Liver (tissue), 8 donors: ENCODE measurements at regions not wholly inside any gene's neighbourhood (a gene's known extent, or its start where the extent isn't known, plus 50 kb on each side); places are given as distances from the start of the nearest gene placed in this dataset.

Experiments
- DNase-seq: peaks from one replicate; pipeline ENCODE4 v3.0.0-alpha.2; 2017; ENCODE audit warnings: low spot score
- H3K27ac ChIP-seq, 2 donors: one replicate each; pipeline ENCODE4 v1.7.0; 2013; ENCODE audit warnings: inconsistent platforms in 2 of 2, low read length in 2 of 2, control low read depth in 1 of 2, low read depth in 1 of 2, mild to moderate bottlenecking in 1 of 2
- H3K27me3 ChIP-seq, 4 donors: one replicate each; pipeline versions ENCODE4 v1.6.1 to v1.7.0; 2013; ENCODE audit warnings: low read length in 3 of 4, inconsistent platforms in 1 of 4, mild to moderate bottlenecking in 1 of 4, moderate library complexity in 1 of 4; ENCODE audit not compliant: control insufficient read depth in 4 of 4, insufficient read depth in 4 of 4
- H3K36me3 ChIP-seq, 4 donors: one replicate each; pipeline versions ENCODE4 v1.6.1 to v1.7.0; 2013; ENCODE audit warnings: low read length in 3 of 4, mild to moderate bottlenecking in 3 of 4, low read depth in 1 of 4, moderate library complexity in 1 of 4; ENCODE audit not compliant: control insufficient read depth in 4 of 4, insufficient read depth in 3 of 4
- H3K4me1 ChIP-seq, 4 donors: one replicate each; pipeline versions ENCODE4 v1.6.1 to v1.7.0; 2013; ENCODE audit warnings: low read length in 3 of 4, mild to moderate bottlenecking in 3 of 4, moderate library complexity in 1 of 4; ENCODE audit not compliant: control insufficient read depth in 4 of 4, insufficient read depth in 4 of 4
- H3K4me3 ChIP-seq, 3 donors: one replicate each; pipeline versions ENCODE4 v1.6.1 to v1.7.0; 2013; ENCODE audit warnings: low read length in 3 of 3, control low read depth in 1 of 3, low read depth in 1 of 3, mild to moderate bottlenecking in 1 of 3
- H3K9ac ChIP-seq, 2 donors: one replicate each; pipeline ENCODE4 v1.7.0; 2013; ENCODE audit warnings: low read length in 2 of 2, mild to moderate bottlenecking in 2 of 2, moderate library complexity in 2 of 2, control low read depth in 1 of 2, low read depth in 1 of 2
- H3K9me3 ChIP-seq, 4 donors: one replicate each; pipeline versions ENCODE4 v1.6.1 to v1.7.0; 2013; ENCODE audit warnings: low read length in 3 of 4; ENCODE audit not compliant: control insufficient read depth in 4 of 4
- EGR1 ChIP-seq, 2 donors: IDR thresholded peaks; 2 replicates each; pipeline ENCODE4 v1.6.1; 2016 to 2018; ENCODE audit warnings: antibody characterized with exemption in 2 of 2, low read depth in 2 of 2
- FOXA1 ChIP-seq: IDR thresholded peaks from 2 replicates; pipeline ENCODE4 v1.6.1; 2016; ENCODE audit warnings: antibody characterized with exemption
- FOXA2 ChIP-seq: IDR thresholded peaks from 2 replicates; pipeline ENCODE4 v1.6.1; 2016; ENCODE audit warnings: antibody characterized with exemption
- GABPA ChIP-seq, 2 donors: IDR thresholded peaks in 1 of 2; conservative IDR thresholded peaks in 1 of 2; 2 replicates each; pipeline ENCODE4 v1.6.1; 2016; ENCODE audit warnings: antibody characterized with exemption in 2 of 2, mild to moderate bottlenecking in 1 of 2, moderate library complexity in 1 of 2
- HNF4A ChIP-seq, 2 donors: conservative IDR thresholded peaks; 2 replicates each; pipeline ENCODE4 v1.6.1; 2016; ENCODE audit warnings: antibody characterized with exemption in 2 of 2, mild to moderate bottlenecking in 2 of 2
- HNF4G ChIP-seq: IDR thresholded peaks from 2 replicates; pipeline ENCODE4 v1.6.1; 2016; ENCODE audit warnings: antibody characterized with exemption
- JUND ChIP-seq, 2 donors: IDR thresholded peaks; 2 replicates each; pipeline ENCODE4 v1.6.1; 2016; ENCODE audit warnings: antibody characterized with exemption in 2 of 2
- MAX ChIP-seq: IDR thresholded peaks from 2 replicates; pipeline ENCODE4 v1.6.1; 2016; ENCODE audit warnings: antibody characterized with exemption
- NR2F2 ChIP-seq: IDR thresholded peaks from 2 replicates; pipeline ENCODE4 v1.6.1; 2016; ENCODE audit warnings: antibody characterized with exemption
- RAD21 ChIP-seq, 2 donors: IDR thresholded peaks; 2 replicates each; pipeline ENCODE4 v1.6.1; 2016; ENCODE audit warnings: antibody characterized with exemption in 2 of 2, mild to moderate bottlenecking in 2 of 2
- RXRA ChIP-seq, 2 donors: IDR thresholded peaks; 2 replicates each; pipeline ENCODE4 v1.6.1; 2017 to 2018; ENCODE audit warnings: antibody characterized with exemption in 2 of 2, mild to moderate bottlenecking in 1 of 2
- SP1 ChIP-seq: IDR thresholded peaks from 2 replicates; pipeline ENCODE4 v1.6.1; 2018; ENCODE audit warnings: antibody characterized with exemption, mild to moderate bottlenecking
- TAF1 ChIP-seq: conservative IDR thresholded peaks from 2 replicates; pipeline ENCODE4 v1.6.1; 2016; ENCODE audit warnings: antibody characterized with exemption, mild to moderate bottlenecking
- YY1 ChIP-seq: IDR thresholded peaks from 2 replicates; pipeline ENCODE4 v1.6.1; 2016; ENCODE audit warnings: antibody characterized with exemption, mild to moderate bottlenecking
- WGBS: extraction: QIAGEN DNeasy Blood & Tissue Kit; methylation state at CpG from one replicate; pipeline ENCODE4 v1.1.7; 2013; 5-methylcytosine and 5-hydroxymethylcytosine counted together
- TF ChIP-seq, protein P1 (sequence below): fragments of 150-350 bp; IDR thresholded peaks from 2 replicates; pipeline ENCODE4 v1.5.1; 2017; ENCODE audit warnings: improper control_type of control experiment, low read depth, low read length; ENCODE audit not compliant: missing input control
- TF ChIP-seq, protein P2 (sequence below): IDR thresholded peaks from 2 replicates; pipeline ENCODE4 v1.6.1; 2016; ENCODE audit warnings: antibody characterized with exemption
- TF ChIP-seq, protein P3 (sequence below): IDR thresholded peaks from 2 replicates; pipeline ENCODE4 v1.6.1; 2016; ENCODE audit warnings: antibody characterized with exemption
- TF ChIP-seq, protein P4 (sequence below): IDR thresholded peaks from 2 replicates; pipeline ENCODE4 v1.6.1; 2016; ENCODE audit warnings: antibody characterized with exemption, mild to moderate bottlenecking
- donor health status: healthy.
- donor health status: healthy.
- donor health status: healthy.
- donor health status: healthy.
- donor health status: healthy.

DNA sequence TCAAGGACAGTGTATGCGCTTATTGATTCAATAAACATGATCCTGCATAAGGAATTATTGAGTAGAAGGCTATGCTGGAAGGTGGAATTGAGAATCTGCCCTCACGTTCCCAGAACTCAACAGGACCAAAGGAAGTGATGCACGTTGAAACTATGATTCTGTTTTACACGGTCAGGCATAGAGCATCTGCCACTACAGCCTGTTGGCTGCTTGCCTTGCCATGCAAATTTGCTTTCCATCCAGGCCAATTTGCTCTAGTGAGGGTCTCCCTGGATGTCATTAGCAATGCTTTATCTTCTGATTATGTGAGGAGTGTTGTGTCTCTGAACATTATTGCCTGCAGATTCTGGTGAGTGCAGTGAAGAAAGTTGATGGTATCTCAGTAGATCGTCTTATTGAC, 132.9 kb downstream of the ADRA2A start (continued):
- TF ChIP-seq, protein P1, sequence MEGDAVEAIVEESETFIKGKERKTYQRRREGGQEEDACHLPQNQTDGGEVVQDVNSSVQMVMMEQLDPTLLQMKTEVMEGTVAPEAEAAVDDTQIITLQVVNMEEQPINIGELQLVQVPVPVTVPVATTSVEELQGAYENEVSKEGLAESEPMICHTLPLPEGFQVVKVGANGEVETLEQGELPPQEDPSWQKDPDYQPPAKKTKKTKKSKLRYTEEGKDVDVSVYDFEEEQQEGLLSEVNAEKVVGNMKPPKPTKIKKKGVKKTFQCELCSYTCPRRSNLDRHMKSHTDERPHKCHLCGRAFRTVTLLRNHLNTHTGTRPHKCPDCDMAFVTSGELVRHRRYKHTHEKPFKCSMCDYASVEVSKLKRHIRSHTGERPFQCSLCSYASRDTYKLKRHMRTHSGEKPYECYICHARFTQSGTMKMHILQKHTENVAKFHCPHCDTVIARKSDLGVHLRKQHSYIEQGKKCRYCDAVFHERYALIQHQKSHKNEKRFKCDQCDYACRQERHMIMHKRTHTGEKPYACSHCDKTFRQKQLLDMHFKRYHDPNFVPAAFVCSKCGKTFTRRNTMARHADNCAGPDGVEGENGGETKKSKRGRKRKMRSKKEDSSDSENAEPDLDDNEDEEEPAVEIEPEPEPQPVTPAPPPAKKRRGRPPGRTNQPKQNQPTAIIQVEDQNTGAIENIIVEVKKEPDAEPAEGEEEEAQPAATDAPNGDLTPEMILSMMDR = no peak
- TF ChIP-seq FOXA1 (no peak), HNF4G (no peak), HNF4A (conservative IDR thresholded peaks at IDR 0.05) (no peak), NR2F2 (no peak), JUND (IDR thresholded peaks at IDR 0.05) (no peak), EGR1 (IDR thresholded peaks at IDR 0.05; ENCODE audit: low read depth in 2 of 2) (no peak)
- TF ChIP-seq, protein P2, sequence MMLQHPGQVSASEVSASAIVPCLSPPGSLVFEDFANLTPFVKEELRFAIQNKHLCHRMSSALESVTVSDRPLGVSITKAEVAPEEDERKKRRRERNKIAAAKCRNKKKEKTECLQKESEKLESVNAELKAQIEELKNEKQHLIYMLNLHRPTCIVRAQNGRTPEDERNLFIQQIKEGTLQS = no peak

- Histone ChIP-seq H3K36me3 (no peaks in the 10 kb centered on the region), H3K27ac (no peak overlapping the region), H3K9me3 (no peaks in the 10 kb centered on the region), H3K4me3 (no peak overlapping the region), H3K27me3 (peaks cover 0 to 4% (median 1%) of the 10 kb centered on the region in 4 donors), H3K4me1 (no peaks in the 10 kb centered on the region), H3K9ac (no peak overlapping the region)
- 70% methylated on average over 3 of the region's 3 CpGs for WGBS
- DNase-seq = no peak
- TF ChIP-seq FOXA1 = no peak
- TF ChIP-seq FOXA2 = no peak
- TF ChIP-seq SP1 = no peak
- TF ChIP-seq MAX = no peak
- TF ChIP-seq, protein P3, sequence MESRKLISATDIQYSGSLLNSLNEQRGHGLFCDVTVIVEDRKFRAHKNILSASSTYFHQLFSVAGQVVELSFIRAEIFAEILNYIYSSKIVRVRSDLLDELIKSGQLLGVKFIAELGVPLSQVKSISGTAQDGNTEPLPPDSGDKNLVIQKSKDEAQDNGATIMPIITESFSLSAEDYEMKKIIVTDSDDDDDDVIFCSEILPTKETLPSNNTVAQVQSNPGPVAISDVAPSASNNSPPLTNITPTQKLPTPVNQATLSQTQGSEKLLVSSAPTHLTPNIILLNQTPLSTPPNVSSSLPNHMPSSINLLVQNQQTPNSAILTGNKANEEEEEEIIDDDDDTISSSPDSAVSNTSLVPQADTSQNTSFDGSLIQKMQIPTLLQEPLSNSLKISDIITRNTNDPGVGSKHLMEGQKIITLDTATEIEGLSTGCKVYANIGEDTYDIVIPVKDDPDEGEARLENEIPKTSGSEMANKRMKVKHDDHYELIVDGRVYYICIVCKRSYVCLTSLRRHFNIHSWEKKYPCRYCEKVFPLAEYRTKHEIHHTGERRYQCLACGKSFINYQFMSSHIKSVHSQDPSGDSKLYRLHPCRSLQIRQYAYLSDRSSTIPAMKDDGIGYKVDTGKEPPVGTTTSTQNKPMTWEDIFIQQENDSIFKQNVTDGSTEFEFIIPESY = no peak
- TF ChIP-seq JUND (IDR thresholded peaks at IDR 0.05) = no peak
- TF ChIP-seq, protein P2 = no peak
- no peak for TF ChIP-seq NR2F2
- TF ChIP-seq YY1 = no peak
- TF ChIP-seq GABPA (IDR thresholded peaks at IDR 0.05 in 1 of 2, conservative IDR thresholded peaks at IDR 0.05 in 1 of 2) = no peak
- no peak for TF ChIP-seq TAF1
- TF ChIP-seq RAD21 (IDR thresholded peaks at IDR 0.05) = no peak
- no peak for TF ChIP-seq HNF4A (conservative IDR thresholded peaks at IDR 0.05)
- no peak for TF ChIP-seq HNF4G
- TF ChIP-seq RXRA (IDR thresholded peaks at IDR 0.05) = no peak
- TF ChIP-seq, protein P1 = no peak
- TF ChIP-seq, protein P4, sequence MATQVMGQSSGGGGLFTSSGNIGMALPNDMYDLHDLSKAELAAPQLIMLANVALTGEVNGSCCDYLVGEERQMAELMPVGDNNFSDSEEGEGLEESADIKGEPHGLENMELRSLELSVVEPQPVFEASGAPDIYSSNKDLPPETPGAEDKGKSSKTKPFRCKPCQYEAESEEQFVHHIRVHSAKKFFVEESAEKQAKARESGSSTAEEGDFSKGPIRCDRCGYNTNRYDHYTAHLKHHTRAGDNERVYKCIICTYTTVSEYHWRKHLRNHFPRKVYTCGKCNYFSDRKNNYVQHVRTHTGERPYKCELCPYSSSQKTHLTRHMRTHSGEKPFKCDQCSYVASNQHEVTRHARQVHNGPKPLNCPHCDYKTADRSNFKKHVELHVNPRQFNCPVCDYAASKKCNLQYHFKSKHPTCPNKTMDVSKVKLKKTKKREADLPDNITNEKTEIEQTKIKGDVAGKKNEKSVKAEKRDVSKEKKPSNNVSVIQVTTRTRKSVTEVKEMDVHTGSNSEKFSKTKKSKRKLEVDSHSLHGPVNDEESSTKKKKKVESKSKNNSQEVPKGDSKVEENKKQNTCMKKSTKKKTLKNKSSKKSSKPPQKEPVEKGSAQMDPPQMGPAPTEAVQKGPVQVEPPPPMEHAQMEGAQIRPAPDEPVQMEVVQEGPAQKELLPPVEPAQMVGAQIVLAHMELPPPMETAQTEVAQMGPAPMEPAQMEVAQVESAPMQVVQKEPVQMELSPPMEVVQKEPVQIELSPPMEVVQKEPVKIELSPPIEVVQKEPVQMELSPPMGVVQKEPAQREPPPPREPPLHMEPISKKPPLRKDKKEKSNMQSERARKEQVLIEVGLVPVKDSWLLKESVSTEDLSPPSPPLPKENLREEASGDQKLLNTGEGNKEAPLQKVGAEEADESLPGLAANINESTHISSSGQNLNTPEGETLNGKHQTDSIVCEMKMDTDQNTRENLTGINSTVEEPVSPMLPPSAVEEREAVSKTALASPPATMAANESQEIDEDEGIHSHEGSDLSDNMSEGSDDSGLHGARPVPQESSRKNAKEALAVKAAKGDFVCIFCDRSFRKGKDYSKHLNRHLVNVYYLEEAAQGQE = no peak
- no peak for TF ChIP-seq EGR1 (IDR thresholded peaks at IDR 0.05; ENCODE audit: low read depth in 2 of 2)
These were observed 134.4 kb downstream of the ADRA2A start for GRCh38 chr10:111211241-111211640.
